Neural progenitor cell (in vitro differentiated cells): ENCODE measurements at regions not wholly inside any gene's neighbourhood (a gene's known extent, or its start where the extent isn't known, plus 50 kb on each side); places are given as distances from the start of the nearest gene placed in this dataset.

Experiments
- DNase-seq: peaks from one replicate; pipeline ENCODE4 v3.0.0-alpha.2; 2016; ENCODE audit warnings: low spot score
- H2AFZ ChIP-seq: fragments of 200-600 bp; sonication (generic); replicated peaks from 2 replicates; pipeline ENCODE4 v1.6.1; 2016; ENCODE audit warnings: antibody characterized with exemption
- H3F3A ChIP-seq: fragments of 200-600 bp; sonication (generic); 2 replicates; pipeline ENCODE4 v1.6.1; 2016; ENCODE audit warnings: antibody characterized with exemption, low read depth
- H3K27ac ChIP-seq: fragments of 200-600 bp; sonication (generic); 2 replicates; pipeline ENCODE4 v1.5.1; 2016; ENCODE audit warnings: mild to moderate bottlenecking
- H3K27me3 ChIP-seq: fragments of 200-600 bp; sonication (generic); 2 replicates; pipeline ENCODE4 v1.6.1; 2016; ENCODE audit warnings: mild to moderate bottlenecking, moderate library complexity
- H3K36me3 ChIP-seq: fragments of 200-600 bp; sonication (generic); 2 replicates; pipeline ENCODE4 v1.5.1; 2016
- H3K4me1 ChIP-seq: fragments of 200-600 bp; sonication (generic); 2 replicates; pipeline ENCODE4 v1.6.1; 2016; ENCODE audit warnings: mixed run types
- H3K4me2 ChIP-seq: fragments of 200-600 bp; sonication (generic); 2 replicates; pipeline ENCODE4 v1.6.1; 2016
- H3K4me3 ChIP-seq: fragments of 200-600 bp; sonication (generic); 2 replicates; pipeline ENCODE4 v1.5.1; 2016
- H3K79me2 ChIP-seq: fragments of 200-600 bp; sonication (generic); 2 replicates; pipeline ENCODE4 v1.6.1; 2016; ENCODE audit warnings: low read depth
- H3K9ac ChIP-seq: fragments of 200-600 bp; sonication (generic); 2 replicates; pipeline ENCODE4 v1.6.1; 2016
- H3K9me3 ChIP-seq: fragments of 200-600 bp; sonication (generic); 2 replicates; pipeline ENCODE4 v1.5.1; 2016; ENCODE audit warnings: low read depth
- H4K20me1 ChIP-seq: fragments of 200-600 bp; sonication (generic); 2 replicates; pipeline ENCODE4 v1.6.1; 2016; ENCODE audit warnings: low read depth
- H3K27ac Mint-ChIP-seq: 3 replicates; pipeline ENCODE4 v1.8.0; 2021; ENCODE audit warnings: mixed read lengths
- H3K27me3 Mint-ChIP-seq: 2 replicates; pipeline ENCODE4 v1.8.0; 2022; ENCODE audit warnings: low read depth, mild to moderate bottlenecking, inconsistent platforms, moderate library complexity, mixed read lengths; ENCODE audit not compliant: insufficient read depth
- H3K36me3 Mint-ChIP-seq: 3 replicates; pipeline ENCODE4 v1.8.0; 2021; ENCODE audit warnings: mixed read lengths
- H3K4me1 Mint-ChIP-seq: 3 replicates; pipeline ENCODE4 v1.8.0; 2021; ENCODE audit warnings: mixed read lengths
- H3K4me3 Mint-ChIP-seq: 3 replicates; pipeline ENCODE4 v1.8.0; 2021; ENCODE audit warnings: mild to moderate bottlenecking, moderate library complexity, mixed read lengths
- H3K9me3 Mint-ChIP-seq: 3 replicates; pipeline ENCODE4 v1.8.0; 2020; ENCODE audit warnings: mixed read lengths
- EZH2 ChIP-seq: fragments of 200-600 bp; sonication (generic); IDR thresholded peaks from 2 replicates; pipeline ENCODE4 v1.6.1; 2017; ENCODE audit warnings: antibody characterized with exemption, mild to moderate bottlenecking, moderate library complexity
- EZH2phosphoT487 ChIP-seq: fragments of 200-600 bp; sonication (generic); IDR thresholded peaks from 2 replicates; pipeline ENCODE4 v1.6.1; 2017; ENCODE audit warnings: antibody characterized with exemption
- TF ChIP-seq, protein P1 (sequence below): fragments of 200-600 bp; sonication (generic); IDR thresholded peaks from 2 replicates; pipeline ENCODE4 v1.5.1; 2017; ENCODE audit warnings: antibody characterized with exemption, mild to moderate bottlenecking

DNA sequence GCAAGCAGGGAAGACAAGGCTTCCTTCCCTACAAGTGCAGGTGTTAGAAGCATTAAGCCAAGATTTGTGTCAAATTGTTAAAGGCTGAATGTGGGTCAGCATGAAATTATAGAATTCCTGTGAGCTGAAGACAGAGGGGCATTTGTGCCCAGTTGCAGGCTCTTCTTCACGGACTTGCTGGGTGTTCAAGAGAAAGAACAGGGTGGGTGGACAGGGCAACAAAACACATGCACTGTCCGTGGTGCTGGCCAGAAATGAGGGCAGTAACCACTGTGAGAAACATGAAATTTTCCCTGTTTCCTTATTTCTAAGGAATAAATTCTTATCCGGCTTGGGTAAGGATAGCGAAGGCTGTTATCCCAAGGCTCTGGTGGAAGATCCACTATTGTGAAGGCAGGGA, 579.5 kb upstream of the HTR1E start:
- DNase-seq: peak; percentile 29
- H3K27me3 Mint-ChIP-seq: no peaks in the 10 kb centered on the region

DNA sequence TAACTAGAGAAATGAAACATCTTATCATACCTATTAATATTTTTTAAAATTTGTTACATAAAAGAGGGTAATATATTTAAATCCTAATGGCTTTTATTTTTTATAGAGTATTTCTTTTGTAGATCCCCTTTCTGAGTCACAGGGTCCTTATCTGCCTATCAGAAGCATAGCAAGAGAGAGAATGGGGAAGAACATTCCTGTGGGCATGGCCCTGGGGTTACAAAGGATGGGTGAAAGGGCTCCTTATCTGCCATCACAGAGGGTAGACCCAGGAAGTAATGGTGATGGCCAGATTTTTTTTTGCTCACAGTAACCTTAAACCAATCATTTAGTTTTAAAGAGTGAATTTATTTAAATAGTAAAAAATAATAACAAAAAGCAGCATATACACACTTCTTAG, 582.1 kb upstream of the HTR1E start:
- Histone ChIP-seq H2AFZ (no peak overlapping the region), H3K79me2 (no peaks in the 10 kb centered on the region), H3F3A (no peaks in the 10 kb centered on the region), H3K4me2 (no peak overlapping the region), H3K4me1 (no peaks in the 10 kb centered on the region), H3K27me3 (no peaks in the 10 kb centered on the region), H3K36me3 (no peaks in the 10 kb centered on the region), H4K20me1 (no peaks in the 10 kb centered on the region), H3K4me3 (no peak overlapping the region), H3K27ac (no peak overlapping the region), H3K9me3 (no peaks in the 10 kb centered on the region), H3K9ac (no peak overlapping the region)
- Mint-ChIP-seq H3K9me3 (no peaks in the 10 kb centered on the region), H3K36me3 (no peaks in the 10 kb centered on the region), H3K27ac (no peak overlapping the region), H3K4me3 (no peak overlapping the region), H3K4me1 (no peaks in the 10 kb centered on the region), H3K27me3 (no peaks in the 10 kb centered on the region)
- DNase-seq: no peak
- TF ChIP-seq, protein P1, sequence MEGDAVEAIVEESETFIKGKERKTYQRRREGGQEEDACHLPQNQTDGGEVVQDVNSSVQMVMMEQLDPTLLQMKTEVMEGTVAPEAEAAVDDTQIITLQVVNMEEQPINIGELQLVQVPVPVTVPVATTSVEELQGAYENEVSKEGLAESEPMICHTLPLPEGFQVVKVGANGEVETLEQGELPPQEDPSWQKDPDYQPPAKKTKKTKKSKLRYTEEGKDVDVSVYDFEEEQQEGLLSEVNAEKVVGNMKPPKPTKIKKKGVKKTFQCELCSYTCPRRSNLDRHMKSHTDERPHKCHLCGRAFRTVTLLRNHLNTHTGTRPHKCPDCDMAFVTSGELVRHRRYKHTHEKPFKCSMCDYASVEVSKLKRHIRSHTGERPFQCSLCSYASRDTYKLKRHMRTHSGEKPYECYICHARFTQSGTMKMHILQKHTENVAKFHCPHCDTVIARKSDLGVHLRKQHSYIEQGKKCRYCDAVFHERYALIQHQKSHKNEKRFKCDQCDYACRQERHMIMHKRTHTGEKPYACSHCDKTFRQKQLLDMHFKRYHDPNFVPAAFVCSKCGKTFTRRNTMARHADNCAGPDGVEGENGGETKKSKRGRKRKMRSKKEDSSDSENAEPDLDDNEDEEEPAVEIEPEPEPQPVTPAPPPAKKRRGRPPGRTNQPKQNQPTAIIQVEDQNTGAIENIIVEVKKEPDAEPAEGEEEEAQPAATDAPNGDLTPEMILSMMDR: no peak
- TF ChIP-seq EZH2phosphoT487 (no peak), EZH2 (no peak)

More for the DNA sequence above, 579.5 kb upstream of the HTR1E start:
- Histone ChIP-seq H2AFZ (no peak overlapping the region), H3K9me3 (no peaks in the 10 kb centered on the region), H3K4me3 (no peak overlapping the region), H4K20me1 (no peaks in the 10 kb centered on the region), H3K27ac (no peak overlapping the region), H3K4me1 (no peaks in the 10 kb centered on the region), H3K27me3 (no peaks in the 10 kb centered on the region), H3K36me3 (no peaks in the 10 kb centered on the region), H3K4me2 (no peak overlapping the region), H3K9ac (no peak overlapping the region), H3K79me2 (no peaks in the 10 kb centered on the region), H3F3A (no peaks in the 10 kb centered on the region)
- Mint-ChIP-seq H3K4me1 (no peaks in the 10 kb centered on the region), H3K36me3 (no peaks in the 10 kb centered on the region), H3K27ac (no peak overlapping the region), H3K9me3 (no peaks in the 10 kb centered on the region), H3K4me3 (no peak overlapping the region)
- no peak for TF ChIP-seq EZH2
- TF ChIP-seq EZH2phosphoT487: no peak
- TF ChIP-seq, protein P1: no peak

DNA sequence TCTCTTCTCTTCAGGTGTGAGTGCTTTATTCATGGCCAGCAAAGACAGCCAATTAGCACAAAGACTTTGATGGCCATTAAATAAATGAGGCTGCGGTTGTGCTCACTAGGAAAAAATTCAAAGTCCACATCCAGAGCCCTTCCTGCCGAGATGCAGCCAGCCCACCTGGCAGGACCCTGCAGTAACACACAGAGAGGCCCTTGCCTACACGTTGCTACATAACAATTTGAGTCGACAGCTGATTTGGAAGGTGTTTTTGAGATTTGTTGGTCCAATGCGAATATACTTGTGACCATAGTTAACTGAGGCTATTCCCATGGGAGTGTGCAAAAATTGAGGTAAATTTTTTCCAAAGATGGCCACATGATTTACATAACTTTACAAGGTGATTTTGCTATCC, 605.4 kb upstream of the HTR1E start:
- TF ChIP-seq, protein P1: no peak
- no peak for TF ChIP-seq EZH2phosphoT487
- H3K36me3 Mint-ChIP-seq: no peaks in the 10 kb centered on the region
- H3K27me3 Mint-ChIP-seq: peaks cover 4% of the 10 kb centered on the region
- H3K4me1 Mint-ChIP-seq: peaks cover 4% of the 10 kb centered on the region
- no peak overlapping the region for H3K9ac ChIP-seq
- no peak overlapping the region for H3K27ac ChIP-seq
- no peaks in the 10 kb centered on the region for H3F3A ChIP-seq
- H3K27ac Mint-ChIP-seq: no peak overlapping the region
- no peak overlapping the region for H2AFZ ChIP-seq
- H4K20me1 ChIP-seq: no peaks in the 10 kb centered on the region
- H3K4me1 ChIP-seq: peaks cover 3% of the 10 kb centered on the region
- DNase-seq: no peak
- no peaks in the 10 kb centered on the region for H3K9me3 Mint-ChIP-seq
- no peak overlapping the region for H3K4me3 ChIP-seq
- H3K4me3 Mint-ChIP-seq: no peak overlapping the region
- no peaks in the 10 kb centered on the region for H3K36me3 ChIP-seq
- H3K9me3 ChIP-seq: no peaks in the 10 kb centered on the region
- H3K27me3 ChIP-seq: no peaks in the 10 kb centered on the region
- no peaks in the 10 kb centered on the region for H3K79me2 ChIP-seq
- H3K4me2 ChIP-seq: no peak overlapping the region
